Neural progenitor cell (in vitro differentiated cells): ENCODE measurements at regions not wholly inside any gene's neighbourhood (a gene's known extent, or its start where the extent isn't known, plus 50 kb on each side); places are given as distances from the start of the nearest gene placed in this dataset.
"Not testable (repeated sequence)": the region's sequence is repeated elsewhere in the genome, so short reads cannot be mapped to it uniquely, and the experiment has no call there.

Source experiments
- DNase-seq: peaks from one replicate; pipeline ENCODE4 v3.0.0-alpha.2; 2016; ENCODE audit warnings: low spot score
- H2AFZ ChIP-seq: fragments of 200-600 bp; sonication (generic); replicated peaks from 2 replicates; pipeline ENCODE4 v1.6.1; 2016; ENCODE audit warnings: antibody characterized with exemption
- H3F3A ChIP-seq: fragments of 200-600 bp; sonication (generic); 2 replicates; pipeline ENCODE4 v1.6.1; 2016; ENCODE audit warnings: antibody characterized with exemption, low read depth
- H3K27ac ChIP-seq: fragments of 200-600 bp; sonication (generic); 2 replicates; pipeline ENCODE4 v1.5.1; 2016; ENCODE audit warnings: mild to moderate bottlenecking
- H3K27me3 ChIP-seq: fragments of 200-600 bp; sonication (generic); 2 replicates; pipeline ENCODE4 v1.6.1; 2016; ENCODE audit warnings: mild to moderate bottlenecking, moderate library complexity
- H3K36me3 ChIP-seq: fragments of 200-600 bp; sonication (generic); 2 replicates; pipeline ENCODE4 v1.5.1; 2016
- H3K4me1 ChIP-seq: fragments of 200-600 bp; sonication (generic); 2 replicates; pipeline ENCODE4 v1.6.1; 2016; ENCODE audit warnings: mixed run types
- H3K4me2 ChIP-seq: fragments of 200-600 bp; sonication (generic); 2 replicates; pipeline ENCODE4 v1.6.1; 2016
- H3K4me3 ChIP-seq: fragments of 200-600 bp; sonication (generic); 2 replicates; pipeline ENCODE4 v1.5.1; 2016
- H3K79me2 ChIP-seq: fragments of 200-600 bp; sonication (generic); 2 replicates; pipeline ENCODE4 v1.6.1; 2016; ENCODE audit warnings: low read depth
- H3K9ac ChIP-seq: fragments of 200-600 bp; sonication (generic); 2 replicates; pipeline ENCODE4 v1.6.1; 2016
- H3K9me3 ChIP-seq: fragments of 200-600 bp; sonication (generic); 2 replicates; pipeline ENCODE4 v1.5.1; 2016; ENCODE audit warnings: low read depth
- H4K20me1 ChIP-seq: fragments of 200-600 bp; sonication (generic); 2 replicates; pipeline ENCODE4 v1.6.1; 2016; ENCODE audit warnings: low read depth
- H3K27ac Mint-ChIP-seq: 3 replicates; pipeline ENCODE4 v1.8.0; 2021; ENCODE audit warnings: mixed read lengths
- H3K27me3 Mint-ChIP-seq: 2 replicates; pipeline ENCODE4 v1.8.0; 2022; ENCODE audit warnings: low read depth, mild to moderate bottlenecking, inconsistent platforms, moderate library complexity, mixed read lengths; ENCODE audit not compliant: insufficient read depth
- H3K36me3 Mint-ChIP-seq: 3 replicates; pipeline ENCODE4 v1.8.0; 2021; ENCODE audit warnings: mixed read lengths
- H3K4me1 Mint-ChIP-seq: 3 replicates; pipeline ENCODE4 v1.8.0; 2021; ENCODE audit warnings: mixed read lengths
- H3K4me3 Mint-ChIP-seq: 3 replicates; pipeline ENCODE4 v1.8.0; 2021; ENCODE audit warnings: mild to moderate bottlenecking, moderate library complexity, mixed read lengths
- H3K9me3 Mint-ChIP-seq: 3 replicates; pipeline ENCODE4 v1.8.0; 2020; ENCODE audit warnings: mixed read lengths
- CTCF ChIP-seq: fragments of 200-600 bp; sonication (generic); IDR thresholded peaks from 2 replicates; pipeline ENCODE4 v1.5.1; 2017; ENCODE audit warnings: antibody characterized with exemption, mild to moderate bottlenecking
- EZH2 ChIP-seq: fragments of 200-600 bp; sonication (generic); IDR thresholded peaks from 2 replicates; pipeline ENCODE4 v1.6.1; 2017; ENCODE audit warnings: antibody characterized with exemption, mild to moderate bottlenecking, moderate library complexity
- EZH2phosphoT487 ChIP-seq: fragments of 200-600 bp; sonication (generic); IDR thresholded peaks from 2 replicates; pipeline ENCODE4 v1.6.1; 2017; ENCODE audit warnings: antibody characterized with exemption

GRCh38 chr2:55771612-55772011 lies 78.0 kb upstream of the PNPT1 start:
- no peaks in the 10 kb centered on the region for H3K36me3 Mint-ChIP-seq
- peak; percentile 8 for DNase-seq
- no peak overlapping the region for H3K4me3 Mint-ChIP-seq

GRCh38 chr2:55768991-55769390 lies 75.3 kb upstream of the PNPT1 start:
- TF ChIP-seq EZH2 (no peak), CTCF (no peak), EZH2phosphoT487 (no peak)
- no peak for DNase-seq
- Histone ChIP-seq H3K9ac (no peak overlapping the region), H2AFZ (no peak overlapping the region), H3K4me1 (no peaks in the 10 kb centered on the region), H3K4me3 (no peak overlapping the region), H3F3A (no peaks in the 10 kb centered on the region), H3K9me3 (no peaks in the 10 kb centered on the region), H4K20me1 (no peaks in the 10 kb centered on the region), H3K4me2 (no peak overlapping the region), H3K27me3 (no peaks in the 10 kb centered on the region), H3K27ac (no peak overlapping the region), H3K79me2 (no peaks in the 10 kb centered on the region), H3K36me3 (no peaks in the 10 kb centered on the region)
- no peak overlapping the region for H3K27ac Mint-ChIP-seq
- H3K4me3 Mint-ChIP-seq = no peak overlapping the region
- peaks cover 6% of the 10 kb centered on the region for H3K4me1 Mint-ChIP-seq
- peaks cover 9% of the 10 kb centered on the region for H3K27me3 Mint-ChIP-seq
- H3K36me3 Mint-ChIP-seq = no peaks in the 10 kb centered on the region
- no peaks in the 10 kb centered on the region for H3K9me3 Mint-ChIP-seq

More at GRCh38 chr2:55771612-55772011, 78.0 kb upstream of the PNPT1 start:
- Histone ChIP-seq H2AFZ (no peak overlapping the region), H3K9me3 (no peaks in the 10 kb centered on the region), H4K20me1 (no peaks in the 10 kb centered on the region), H3K4me3 (no peak overlapping the region), H3K9ac (no peak overlapping the region), H3K27me3 (no peaks in the 10 kb centered on the region), H3K27ac (no peak overlapping the region), H3K79me2 (no peaks in the 10 kb centered on the region), H3K4me2 (no peak overlapping the region), H3K36me3 (no peaks in the 10 kb centered on the region), H3K4me1 (no peaks in the 10 kb centered on the region), H3F3A (no peaks in the 10 kb centered on the region)
- Mint-ChIP-seq H3K27ac (no peak overlapping the region), H3K4me1 (peaks cover 6% of the 10 kb centered on the region), H3K9me3 (peaks cover 6% of the 10 kb centered on the region), H3K27me3 (peaks cover 12% of the 10 kb centered on the region)
- peak; percentile 69 for TF ChIP-seq CTCF
- TF ChIP-seq EZH2phosphoT487 = no peak
- no peak for TF ChIP-seq EZH2

GRCh38 chr2:55766947-55767346 lies 73.3 kb upstream of the PNPT1 start:
- no peaks in the 10 kb centered on the region for H3K4me1 ChIP-seq
- H3K4me3 ChIP-seq = no peak overlapping the region
- Mint-ChIP-seq H3K36me3 (no peaks in the 10 kb centered on the region), H3K4me1 (no peaks in the 10 kb centered on the region), H3K4me3 (no peak overlapping the region), H3K9me3 (no peaks in the 10 kb centered on the region), H3K27ac (no peak overlapping the region), H3K27me3 (peaks cover 9% of the 10 kb centered on the region)
- H3K27me3 ChIP-seq = no peaks in the 10 kb centered on the region
- no peaks in the 10 kb centered on the region for H3K36me3 ChIP-seq
- TF ChIP-seq EZH2phosphoT487 (no peak), CTCF (no peak), EZH2 (no peak)
- no peak overlapping the region for H3K27ac ChIP-seq
- H3K9me3 ChIP-seq = no peaks in the 10 kb centered on the region
- H3K79me2 ChIP-seq = no peaks in the 10 kb centered on the region
- H3K9ac ChIP-seq = no peak overlapping the region
- no peaks in the 10 kb centered on the region for H3F3A ChIP-seq
- no peaks in the 10 kb centered on the region for H4K20me1 ChIP-seq
- DNase-seq = no peak
- no peak overlapping the region for H3K4me2 ChIP-seq
- H2AFZ ChIP-seq = no peak overlapping the region

GRCh38 chr2:55765708-55766107 lies 72.1 kb upstream of the PNPT1 start:
- not testable (repeated sequence) for H3K79me2 ChIP-seq, H3K27ac ChIP-seq, H3K27me3 Mint-ChIP-seq, H3K9ac ChIP-seq, DNase-seq, H3K4me1 ChIP-seq, H3K9me3 ChIP-seq, H3K9me3 Mint-ChIP-seq, H3K27ac Mint-ChIP-seq, H3K36me3 Mint-ChIP-seq, H3K27me3 ChIP-seq, H3F3A ChIP-seq, H3K4me2 ChIP-seq, H2AFZ ChIP-seq, H3K4me3 ChIP-seq, H3K4me1 Mint-ChIP-seq, H3K4me3 Mint-ChIP-seq, H4K20me1 ChIP-seq, H3K36me3 ChIP-seq
